Renal cortical epithelial cell (primary cell): ENCODE measurements at regions not wholly inside any gene's neighbourhood (a gene's known extent, or its start where the extent isn't known, plus 50 kb on each side); places are given as distances from the start of the nearest gene placed in this dataset.

Source experiments
- DNase-seq: peaks from one replicate; pipeline ENCODE4 v3.0.0-alpha.2; 2011; ENCODE audit warnings: low read depth

DNA sequence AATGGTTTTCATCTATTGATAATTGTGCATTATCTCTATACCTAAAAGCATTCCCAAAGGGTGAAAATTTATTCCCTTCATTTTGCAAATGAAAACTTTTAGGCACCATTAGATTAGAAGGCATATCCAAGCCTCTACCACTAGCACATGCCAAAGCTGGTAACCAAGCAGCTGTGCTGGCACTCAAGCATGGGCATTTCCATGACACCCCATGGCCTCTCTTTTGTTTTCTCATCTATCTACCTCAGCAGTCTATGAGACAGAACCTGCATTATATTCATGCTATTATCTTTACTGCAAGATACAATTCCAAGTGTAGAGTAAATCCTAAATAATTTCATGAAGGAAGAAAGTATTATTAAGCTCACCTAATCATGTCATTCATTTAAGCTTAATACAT is 334.3 kb upstream of the LRRC7 start:
- no peak for DNase-seq

DNA sequence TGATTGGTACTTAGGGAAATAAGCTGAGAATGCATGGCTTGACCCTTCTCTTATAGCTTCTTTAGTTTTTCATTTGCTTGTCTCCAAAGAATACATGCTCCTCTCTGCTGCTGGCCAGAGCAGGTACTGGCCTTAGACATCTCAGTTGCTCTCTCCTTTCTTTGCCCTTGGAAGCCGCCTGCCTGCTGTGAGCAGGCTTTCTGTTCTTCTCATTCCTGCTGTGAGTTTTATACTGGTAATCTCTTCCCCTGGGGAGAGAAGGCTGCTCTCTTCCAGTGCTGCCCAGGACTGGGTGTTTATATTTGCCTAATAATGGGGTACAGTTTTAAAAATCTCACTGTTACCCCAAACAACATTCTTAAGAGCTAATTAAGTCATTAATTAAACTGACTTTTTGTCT is 323.5 kb upstream of the LRRC7 start:
- DNase-seq: no peak

DNA sequence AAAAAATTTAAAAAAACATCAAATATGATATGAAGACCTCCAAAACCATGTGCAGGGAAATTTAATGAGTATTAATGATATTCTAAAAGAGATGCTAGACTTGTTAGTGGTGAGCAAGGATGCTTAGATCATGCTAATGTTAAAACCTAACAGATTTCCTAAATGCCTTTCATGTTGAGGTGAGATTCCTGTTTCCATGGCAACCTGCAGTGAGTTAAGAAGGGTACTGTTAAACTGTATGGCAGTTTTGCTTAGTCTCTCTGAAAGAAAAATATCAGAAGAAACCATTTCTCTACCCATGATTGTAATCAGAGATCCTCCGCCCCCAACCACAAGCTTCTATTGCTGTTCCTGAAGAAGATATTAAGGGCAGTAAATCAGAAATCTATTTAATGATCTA is 321.6 kb upstream of the LRRC7 start:
- DNase-seq: no peak

DNA sequence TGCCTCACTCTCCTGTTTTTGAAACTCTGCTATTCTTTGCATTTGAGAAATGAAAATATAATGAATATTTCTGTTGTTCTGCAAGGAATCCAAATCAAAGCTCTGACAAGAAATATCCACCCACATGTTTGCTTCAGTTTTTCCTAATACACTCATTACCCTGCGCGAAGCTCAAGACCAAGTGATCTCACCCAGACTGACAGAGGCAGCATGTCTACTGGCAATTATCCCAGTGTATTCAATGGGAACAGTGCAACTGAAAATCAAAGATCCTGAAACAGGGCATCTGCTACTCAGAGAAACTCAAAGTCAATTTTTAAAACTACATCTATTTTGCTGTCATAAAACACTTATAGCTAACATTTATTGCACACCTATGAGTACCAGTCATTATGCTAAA is 321.0 kb upstream of the LRRC7 start:
- peak; percentile 15 for DNase-seq

DNA sequence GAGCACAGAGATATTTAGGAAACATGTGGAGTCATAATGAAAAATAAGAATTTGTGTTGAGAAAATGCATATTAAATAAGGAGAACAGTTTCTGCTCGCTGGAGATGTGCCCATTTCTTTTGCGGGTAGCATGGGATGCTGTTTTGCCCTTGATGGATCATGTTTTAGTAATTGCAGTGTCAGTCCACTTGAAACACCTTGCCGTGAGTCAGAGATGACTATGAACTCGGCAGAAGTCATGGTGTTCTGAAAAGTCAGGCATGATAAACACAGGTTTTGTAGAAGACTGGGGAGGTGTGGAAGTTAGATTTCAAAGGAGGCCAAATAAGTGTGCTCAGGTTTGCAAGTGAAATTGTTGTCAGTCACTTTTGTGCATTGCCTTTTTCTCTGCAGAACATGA is 315.0 kb upstream of the LRRC7 start:
- DNase-seq: no peak

DNA sequence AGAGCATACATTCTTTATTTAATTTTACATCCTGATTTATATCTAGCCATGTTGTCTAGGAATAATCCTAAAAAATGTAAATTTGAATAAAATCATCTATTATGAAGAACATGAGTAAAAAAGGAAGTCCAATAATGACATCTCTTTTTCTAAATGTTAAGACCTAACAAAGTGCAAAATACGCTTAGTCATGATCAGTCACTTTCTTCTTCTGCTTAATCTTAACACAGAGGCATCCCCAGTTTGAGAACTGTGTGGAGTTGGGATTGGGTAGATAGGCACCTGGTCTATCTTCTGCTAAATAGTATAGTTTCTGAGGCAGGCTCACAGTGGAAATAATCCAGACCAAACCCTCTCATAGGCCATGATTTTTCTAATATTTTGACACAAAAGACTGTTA is 311.7 kb upstream of the LRRC7 start:
- DNase-seq: no peak

DNA sequence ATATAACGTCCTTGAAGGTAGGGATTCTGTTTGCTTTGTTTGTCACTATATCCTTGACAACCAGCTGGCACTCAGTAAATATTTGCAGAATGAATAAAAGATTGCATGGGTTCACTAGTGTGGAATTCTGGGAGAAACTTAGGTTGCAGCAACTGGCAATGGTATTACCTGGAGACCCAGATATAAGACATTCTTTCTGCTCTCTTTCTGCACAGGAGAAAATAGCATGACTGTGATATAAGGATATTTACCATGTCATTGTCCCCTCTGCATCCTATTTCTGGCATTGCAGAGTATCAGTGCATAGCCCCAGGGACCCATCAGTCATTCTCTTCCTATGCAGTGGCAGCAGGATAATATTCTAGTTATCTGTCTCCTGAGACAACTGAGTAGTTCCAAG is 308.9 kb upstream of the LRRC7 start:
- peak; percentile 9 for DNase-seq

DNA sequence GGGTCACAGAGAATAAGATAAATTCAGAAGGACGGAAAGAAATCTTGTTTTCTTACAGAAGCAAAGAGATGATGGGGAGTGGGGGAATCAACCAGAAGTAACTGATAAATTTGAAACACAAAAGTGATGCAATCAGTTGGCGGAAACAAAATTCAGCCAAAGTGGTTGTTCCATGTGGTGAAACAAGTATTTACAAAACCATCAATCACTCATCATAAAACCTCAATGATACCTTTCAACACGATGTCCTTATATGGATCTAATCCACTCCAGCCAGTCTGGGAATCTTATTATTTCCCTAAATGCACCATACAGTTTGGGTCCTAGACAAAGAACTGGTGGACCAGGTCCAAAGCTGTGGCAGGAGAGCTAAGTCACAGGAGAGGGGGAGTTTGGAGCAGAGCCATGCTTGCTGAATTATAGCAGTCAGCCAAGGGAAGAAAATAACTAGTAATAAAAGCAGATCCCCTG is 303.8 kb upstream of the LRRC7 start:
- peak; percentile 91 for DNase-seq

DNA sequence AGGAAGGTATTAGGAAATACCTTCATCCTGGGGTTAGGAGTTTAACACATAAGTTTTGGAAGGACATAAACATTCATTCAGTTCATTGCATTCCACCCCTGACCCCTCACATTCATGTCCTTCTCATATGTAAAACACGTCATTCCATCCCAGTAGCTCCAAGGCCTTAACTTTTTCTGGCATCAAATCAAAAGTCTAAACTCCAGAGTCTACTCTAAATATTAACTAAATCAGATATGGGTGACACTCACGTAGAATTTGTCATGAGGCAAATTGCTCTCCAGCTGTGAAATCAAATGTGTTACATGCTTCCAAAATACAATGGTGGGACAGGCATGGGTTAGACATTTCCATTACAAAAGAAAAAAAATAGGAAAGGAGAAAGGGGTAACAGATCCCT is 298.2 kb upstream of the LRRC7 start:
- peak; percentile 68 for DNase-seq

DNA sequence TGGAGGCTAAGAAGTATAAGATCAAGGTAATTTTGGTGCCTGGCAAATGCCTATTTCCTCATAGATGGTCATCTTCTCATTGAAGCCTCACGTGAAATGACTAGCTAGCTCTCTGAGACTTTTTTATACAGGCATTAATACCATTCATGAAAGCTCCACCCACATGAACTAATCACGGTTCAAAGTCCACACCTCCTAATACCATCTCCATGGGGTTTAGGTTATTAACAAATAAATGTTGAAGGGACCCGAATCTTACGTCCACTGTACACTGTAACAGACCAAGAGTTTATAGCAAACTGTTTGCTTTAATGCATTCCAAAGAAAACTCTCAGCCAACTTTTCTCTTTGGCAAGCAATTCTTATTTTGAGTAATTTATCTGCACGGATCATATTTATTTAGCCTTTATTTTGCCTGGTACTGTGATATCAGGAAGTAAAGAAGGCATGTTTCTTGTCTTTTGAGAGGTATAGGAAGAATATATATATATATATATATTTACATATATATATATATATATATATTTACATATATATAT is 296.1 kb upstream of the LRRC7 start:
- DNase-seq: no peak

DNA sequence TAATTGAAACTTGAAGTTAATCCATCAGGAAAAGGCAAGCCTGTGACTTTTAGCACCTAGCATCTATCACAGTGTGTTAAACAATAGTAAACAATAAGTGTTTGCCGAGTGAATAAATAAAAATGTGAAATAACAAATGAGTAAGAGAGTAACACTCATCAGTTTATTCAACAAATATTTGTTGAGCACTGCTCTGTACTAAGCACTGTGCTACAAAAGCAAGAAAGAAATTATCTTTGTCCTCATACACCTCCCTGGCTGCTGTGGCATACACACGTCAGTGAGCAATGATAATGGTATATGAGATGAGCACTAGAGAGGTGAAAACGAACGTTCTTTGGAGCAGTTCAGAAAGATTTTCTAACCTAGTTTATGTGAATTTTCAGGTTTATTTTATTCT is 295.0 kb upstream of the LRRC7 start:
- DNase-seq: no peak

DNA sequence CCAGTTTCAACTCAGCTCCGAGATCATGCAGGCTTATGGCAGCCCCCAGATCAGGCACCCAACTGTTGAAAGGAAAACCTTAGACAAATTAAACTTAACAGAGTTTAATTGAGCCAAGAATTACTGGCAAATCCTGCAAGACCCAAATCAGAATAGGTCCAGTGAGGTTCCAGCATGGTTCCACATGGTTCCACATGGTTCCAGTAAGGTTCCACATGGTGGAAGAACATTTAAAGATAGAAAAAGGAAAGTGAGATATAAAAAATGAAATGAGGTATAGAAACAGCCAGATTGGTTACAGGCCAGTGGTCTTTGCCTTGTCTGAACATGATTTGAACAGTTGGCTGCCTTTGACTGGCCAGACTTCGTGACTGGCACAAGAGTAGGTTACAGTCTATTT is 288.8 kb upstream of the LRRC7 start:
- DNase-seq: no peak

DNA sequence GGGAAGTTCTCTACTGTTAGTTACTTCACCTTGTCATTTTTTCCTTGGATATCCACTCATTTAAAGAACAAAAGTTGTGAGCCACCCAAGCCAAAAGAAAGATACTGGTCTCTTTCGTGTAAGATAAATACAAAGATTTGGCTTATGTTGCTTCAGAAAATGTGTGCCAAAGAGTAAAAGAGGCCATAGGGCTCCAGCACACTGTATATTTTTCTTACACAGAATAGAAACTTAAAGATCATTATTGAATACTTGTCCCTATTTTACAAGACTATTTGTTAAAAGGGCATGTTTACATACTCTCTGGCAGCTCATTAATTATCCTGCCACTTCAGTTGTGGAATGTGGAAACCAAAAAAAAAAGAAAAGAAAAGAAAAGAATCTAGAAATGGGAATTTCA is 284.2 kb upstream of the LRRC7 start:
- DNase-seq: no peak

DNA sequence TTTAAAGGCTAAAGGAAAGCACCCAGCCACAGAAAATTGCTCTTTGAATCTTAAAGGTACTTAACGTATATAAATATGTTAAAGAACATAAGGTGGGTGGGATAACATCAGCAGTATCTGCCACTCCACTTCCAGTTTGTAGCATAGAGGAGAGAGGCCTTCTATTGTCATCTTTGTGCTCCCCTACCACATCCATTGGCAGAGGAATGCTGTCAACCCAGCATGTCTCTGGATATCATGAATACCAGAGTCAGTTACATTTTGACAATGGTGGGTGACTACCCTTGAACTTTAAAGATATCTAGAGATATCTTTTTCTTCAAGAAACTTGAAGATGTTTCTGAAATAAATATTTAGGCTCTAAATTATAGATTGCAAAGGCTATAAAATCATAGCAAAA is 283.2 kb upstream of the LRRC7 start:
- no peak for DNase-seq

DNA sequence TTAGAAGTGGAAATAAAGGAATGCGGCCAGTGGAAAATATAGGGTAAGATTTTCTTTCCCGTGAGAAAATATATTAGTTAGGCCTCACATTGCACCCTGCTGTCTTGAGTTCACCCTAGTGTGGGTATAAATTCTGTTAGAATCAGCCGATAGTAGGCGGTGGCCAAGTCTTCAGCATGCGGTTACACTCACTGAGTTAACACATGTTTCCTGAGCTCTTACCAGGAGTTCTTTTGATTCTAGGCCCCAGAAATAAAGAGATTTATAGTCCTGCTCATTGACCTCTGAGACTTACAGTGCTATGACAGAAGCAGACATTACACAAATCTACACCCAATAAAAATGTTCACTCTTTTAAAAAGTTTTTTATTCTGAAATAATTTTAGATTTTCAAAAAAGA is 279.3 kb upstream of the LRRC7 start:
- no peak for DNase-seq

DNA sequence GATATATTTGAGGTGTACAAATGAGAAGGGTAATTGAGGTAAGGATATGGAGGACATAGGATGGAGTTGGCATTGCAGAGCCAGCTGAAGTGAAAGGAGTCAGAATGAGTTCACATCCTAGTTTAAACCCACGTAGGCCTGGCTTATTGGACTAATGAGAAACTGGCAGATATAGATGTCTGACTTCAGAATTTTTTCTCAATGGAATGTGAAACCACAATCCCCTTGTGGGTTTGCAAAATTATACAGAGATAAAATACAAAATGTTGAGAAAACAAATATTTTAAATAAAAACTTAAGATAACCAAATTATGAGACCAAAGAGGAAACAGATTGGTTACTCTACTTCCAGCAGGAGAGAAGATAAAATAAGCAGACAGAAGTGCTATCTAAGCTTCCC is 277.4 kb upstream of the LRRC7 start:
- DNase-seq: no peak

DNA sequence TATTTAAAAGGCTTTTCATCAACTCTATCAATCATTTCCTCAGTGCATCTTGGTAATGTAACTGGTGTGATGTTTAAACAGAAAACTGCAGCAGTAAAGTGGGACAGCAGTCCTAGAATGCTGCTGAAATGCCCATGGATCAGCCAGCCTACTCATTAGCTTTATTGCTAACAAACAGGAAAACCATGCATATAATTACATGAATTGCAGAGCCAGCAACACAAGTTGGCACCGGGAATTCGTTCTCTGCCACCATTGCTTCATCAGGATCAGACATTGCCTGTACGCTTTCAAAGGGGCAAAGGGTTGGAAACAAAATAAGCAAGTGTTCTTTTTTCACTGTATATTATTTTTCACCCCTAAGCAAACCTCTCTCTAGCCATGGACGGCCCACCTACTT is 276.2 kb upstream of the LRRC7 start:
- peak; percentile 28 for DNase-seq

DNA sequence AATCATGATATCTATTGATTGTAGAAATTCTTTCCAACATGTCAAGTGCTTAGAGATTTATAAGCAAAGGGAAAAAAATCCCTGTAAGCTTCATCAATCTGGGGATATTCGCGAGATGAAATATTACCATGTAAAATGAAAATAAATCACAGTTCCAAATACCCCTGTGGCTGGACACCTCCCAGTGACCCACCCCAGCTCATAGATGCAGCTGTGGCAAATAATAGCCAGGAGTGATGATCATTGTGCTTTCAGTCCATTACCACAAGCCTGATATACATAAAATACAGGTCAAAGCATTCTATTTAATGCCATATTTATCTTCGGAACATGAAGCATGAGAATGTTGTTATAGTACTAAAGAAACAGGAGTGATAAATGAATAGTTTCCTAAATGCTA is 274.9 kb upstream of the LRRC7 start:
- DNase-seq: no peak

DNA sequence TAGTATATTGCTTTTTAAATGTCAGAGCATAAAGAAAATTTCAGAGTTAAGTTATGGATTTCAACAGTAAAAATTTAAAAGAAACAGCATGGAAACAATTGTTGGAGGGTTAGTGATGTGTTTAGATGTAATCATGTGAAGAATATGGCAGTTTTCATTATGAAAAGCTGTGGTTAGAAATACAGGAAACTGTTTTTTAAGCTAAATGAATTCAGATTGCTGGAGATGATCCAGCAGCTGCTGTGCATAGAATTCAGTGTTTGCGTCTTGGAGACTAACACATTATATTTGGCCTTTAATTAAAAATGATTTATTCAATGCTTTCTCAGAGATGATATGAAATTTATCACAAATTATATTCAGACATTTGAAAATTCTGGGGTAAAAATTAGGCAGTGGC is 273.6 kb upstream of the LRRC7 start:
- no peak for DNase-seq

DNA sequence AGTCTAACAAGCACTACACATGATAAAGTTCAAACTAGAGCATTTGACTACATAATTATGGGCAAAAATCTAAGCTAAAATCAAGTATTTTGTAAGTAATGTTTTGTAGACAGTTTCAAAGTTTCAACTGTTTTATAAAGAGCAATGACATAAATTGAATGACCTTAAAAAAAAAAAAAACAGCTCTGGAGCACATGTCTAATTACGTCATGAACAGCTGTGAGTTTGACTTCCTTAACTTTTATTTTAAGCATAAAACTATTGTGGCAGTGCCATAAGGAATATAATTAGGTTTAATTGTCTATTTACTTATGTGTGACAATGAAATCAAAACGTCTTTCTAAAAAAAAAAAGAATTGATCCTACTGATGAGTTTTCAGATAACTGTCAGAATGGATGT is 272.5 kb upstream of the LRRC7 start:
- no peak for DNase-seq

DNA sequence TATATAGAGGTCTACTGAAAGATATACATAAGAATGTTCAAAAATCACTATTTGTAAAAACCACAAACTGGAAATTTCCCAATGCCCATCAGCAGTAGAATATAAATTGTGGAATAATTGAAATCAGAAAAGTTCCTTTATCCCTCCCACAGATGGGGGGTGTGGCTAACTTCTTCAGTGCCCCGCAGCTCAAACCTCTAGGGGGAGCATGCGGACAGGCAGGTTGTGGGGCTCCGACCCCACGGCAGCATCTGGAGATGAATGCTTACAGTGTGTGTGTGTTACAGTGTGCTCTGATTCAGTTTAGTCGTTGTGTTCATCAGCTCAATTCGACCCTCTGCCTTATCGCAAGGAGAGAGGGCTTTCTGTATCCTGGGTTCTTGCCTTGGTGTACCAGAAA is 262.1 kb upstream of the LRRC7 start:
- no peak for DNase-seq

DNA sequence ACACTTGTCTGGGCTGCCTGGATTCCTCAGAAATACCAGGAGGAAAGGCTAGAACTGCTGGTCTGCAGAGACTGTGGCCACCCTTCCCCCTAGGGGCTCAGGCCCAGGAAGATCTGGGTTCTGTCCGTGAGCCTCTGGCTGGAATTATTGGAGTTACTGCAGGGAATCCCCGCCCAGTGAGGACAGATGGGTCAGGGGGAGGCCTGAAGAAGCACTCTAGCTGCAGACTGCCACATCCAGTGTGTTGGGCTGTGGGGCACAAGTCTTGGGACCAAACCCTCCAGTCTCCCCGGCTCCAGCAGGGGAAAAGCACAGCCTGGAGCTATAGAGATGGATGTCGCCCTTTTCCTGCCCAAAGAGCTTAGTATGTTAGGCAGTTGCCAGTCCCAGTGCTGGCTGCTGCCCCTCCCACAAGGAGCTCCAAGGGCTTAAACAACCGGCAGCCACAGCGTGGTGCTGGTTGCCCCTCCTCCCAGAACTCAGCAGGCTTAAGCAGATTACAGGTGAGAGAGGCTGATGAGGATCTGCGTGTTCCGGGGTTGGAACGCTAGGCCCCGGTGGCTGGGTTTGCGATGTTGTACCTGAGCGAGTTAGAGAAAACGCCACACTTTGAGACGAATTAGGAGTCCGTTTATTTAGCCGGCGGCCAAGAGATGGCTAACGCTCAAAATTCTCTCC is 255.5 kb upstream of the LRRC7 start:
- no peak for DNase-seq

DNA sequence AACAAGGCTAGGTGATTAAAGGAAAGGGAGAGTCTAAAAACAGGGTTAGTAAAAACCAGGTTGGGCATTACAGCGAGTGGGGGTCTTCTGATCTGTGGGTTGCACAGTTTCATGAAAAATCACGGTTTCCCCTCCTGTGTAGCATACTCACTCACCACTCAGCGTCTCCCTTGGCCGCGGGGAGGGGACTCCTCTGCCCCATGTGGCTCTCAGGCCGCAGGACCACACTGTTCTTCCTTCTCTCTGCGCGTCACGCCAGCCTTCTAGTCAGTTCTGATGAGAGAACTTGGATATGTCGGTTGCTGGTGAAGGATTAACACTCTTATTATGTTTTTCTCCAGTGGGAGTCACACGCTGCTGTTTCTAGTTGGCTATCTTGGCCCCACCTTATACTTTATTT is 254.6 kb upstream of the LRRC7 start:
- no peak for DNase-seq

DNA sequence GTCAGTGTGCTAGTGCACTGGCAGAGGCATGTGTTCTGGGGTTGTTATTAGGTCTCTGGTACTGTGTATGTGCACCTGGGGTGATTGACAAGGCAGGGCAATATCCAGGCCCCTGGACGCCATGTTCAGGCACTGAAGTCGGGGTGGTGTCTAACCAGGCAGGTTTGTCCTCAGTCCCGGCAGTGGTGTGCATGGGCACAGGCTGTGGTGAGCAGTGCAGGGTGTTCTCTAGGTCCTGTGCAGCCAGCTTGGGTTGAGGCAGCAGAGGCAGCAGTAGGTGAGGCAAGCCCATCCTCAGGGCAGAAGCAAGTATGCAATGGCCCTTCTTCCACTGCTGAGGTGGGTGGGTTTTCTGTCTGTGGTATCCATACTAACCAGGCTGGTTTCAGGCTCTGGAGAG is 252.3 kb upstream of the LRRC7 start:
- no peak for DNase-seq
